ENCODE measurements at regions not wholly inside any gene's neighbourhood (a gene's known extent, or its start where the extent isn't known, plus 50 kb on each side); places are given as distances from the start of the nearest gene placed in this dataset.

DNA sequence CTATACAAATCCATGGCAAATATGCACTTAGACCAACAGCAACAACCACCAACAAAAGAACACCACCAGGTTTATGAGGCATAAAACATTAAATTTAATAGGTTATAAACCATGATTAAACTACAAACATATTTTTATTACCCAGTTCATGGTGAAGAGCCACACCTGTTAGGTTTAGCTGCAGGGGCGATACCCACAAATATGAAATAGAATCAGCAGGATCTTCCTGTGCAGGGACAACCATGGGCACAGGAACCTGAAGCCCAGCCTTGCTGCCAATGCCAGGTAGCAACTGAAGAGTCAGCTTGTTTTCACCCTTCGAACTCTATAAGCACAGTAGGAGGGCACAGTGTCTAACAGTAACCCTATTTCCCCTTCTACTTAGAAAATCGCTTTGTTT is 675.0 kb downstream of the SATB2 start:
- Histone ChIP-seq H3K36me3 (ENCODE audit: control insufficient read depth, insufficient read depth, low read length) (no peaks in the 10 kb centered on the region), H3K27me3 (ENCODE audit: control insufficient read depth, insufficient read depth, low read length) (no peaks in the 10 kb centered on the region), H3K4me3 (ENCODE audit: low read depth, low read length) (no peak overlapping the region)
- DNase-seq (ENCODE audit: low read depth), result no peak
- TF ChIP-seq, protein P1, sequence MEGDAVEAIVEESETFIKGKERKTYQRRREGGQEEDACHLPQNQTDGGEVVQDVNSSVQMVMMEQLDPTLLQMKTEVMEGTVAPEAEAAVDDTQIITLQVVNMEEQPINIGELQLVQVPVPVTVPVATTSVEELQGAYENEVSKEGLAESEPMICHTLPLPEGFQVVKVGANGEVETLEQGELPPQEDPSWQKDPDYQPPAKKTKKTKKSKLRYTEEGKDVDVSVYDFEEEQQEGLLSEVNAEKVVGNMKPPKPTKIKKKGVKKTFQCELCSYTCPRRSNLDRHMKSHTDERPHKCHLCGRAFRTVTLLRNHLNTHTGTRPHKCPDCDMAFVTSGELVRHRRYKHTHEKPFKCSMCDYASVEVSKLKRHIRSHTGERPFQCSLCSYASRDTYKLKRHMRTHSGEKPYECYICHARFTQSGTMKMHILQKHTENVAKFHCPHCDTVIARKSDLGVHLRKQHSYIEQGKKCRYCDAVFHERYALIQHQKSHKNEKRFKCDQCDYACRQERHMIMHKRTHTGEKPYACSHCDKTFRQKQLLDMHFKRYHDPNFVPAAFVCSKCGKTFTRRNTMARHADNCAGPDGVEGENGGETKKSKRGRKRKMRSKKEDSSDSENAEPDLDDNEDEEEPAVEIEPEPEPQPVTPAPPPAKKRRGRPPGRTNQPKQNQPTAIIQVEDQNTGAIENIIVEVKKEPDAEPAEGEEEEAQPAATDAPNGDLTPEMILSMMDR (IDR thresholded peaks at IDR 0.05; ENCODE audit: insufficient read depth, low read length, poor library complexity, severe bottlenecking), result no peak

DNA sequence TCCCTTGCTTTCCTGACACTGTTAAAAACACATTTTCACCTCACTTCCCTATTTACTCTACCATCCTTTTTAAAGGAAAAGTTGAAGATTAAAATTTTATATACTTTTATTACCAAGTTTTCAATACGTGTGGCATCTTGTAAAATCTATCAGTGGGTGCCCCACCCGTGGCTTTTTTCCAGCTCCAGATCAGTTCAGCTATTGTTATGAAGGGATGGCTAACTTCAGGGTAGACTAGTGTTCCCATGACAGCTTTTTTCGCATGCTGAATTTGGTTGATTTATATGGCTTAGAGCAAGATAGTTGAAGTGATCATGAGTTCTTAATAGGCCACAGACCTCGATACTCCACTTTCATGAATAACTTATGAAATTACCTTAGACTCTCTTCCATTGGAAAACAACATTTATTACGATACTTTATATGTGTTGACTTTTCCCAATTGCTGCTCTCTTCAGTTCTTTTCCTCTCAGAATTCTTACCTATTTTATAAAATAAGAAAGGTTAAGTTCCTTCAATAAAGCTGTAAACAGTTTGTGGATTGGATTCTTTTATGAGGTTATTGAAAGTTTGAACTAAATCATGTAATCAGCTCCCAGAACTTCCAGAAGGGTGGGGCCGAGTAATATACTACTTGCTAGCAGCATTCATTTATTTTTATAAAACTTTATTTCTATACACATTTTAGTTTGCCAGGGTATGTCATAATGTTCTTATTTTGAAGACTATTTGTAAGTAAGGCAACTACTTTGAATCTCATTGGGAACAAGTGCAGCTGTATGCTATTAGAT is 680.9 kb downstream of the SATB2 start:
- H3K36me3 ChIP-seq (ENCODE audit: control insufficient read depth, insufficient read depth, low read length), result no peaks in the 10 kb centered on the region
- H3K4me3 ChIP-seq (ENCODE audit: low read depth, low read length), result no peak overlapping the region
- TF ChIP-seq, protein P1 (IDR thresholded peaks at IDR 0.05; ENCODE audit: insufficient read depth, low read length, poor library complexity, severe bottlenecking), result no peak
- no peak for DNase-seq (ENCODE audit: low read depth)
- H3K27me3 ChIP-seq (ENCODE audit: control insufficient read depth, insufficient read depth, low read length), result no peaks in the 10 kb centered on the region

DNA sequence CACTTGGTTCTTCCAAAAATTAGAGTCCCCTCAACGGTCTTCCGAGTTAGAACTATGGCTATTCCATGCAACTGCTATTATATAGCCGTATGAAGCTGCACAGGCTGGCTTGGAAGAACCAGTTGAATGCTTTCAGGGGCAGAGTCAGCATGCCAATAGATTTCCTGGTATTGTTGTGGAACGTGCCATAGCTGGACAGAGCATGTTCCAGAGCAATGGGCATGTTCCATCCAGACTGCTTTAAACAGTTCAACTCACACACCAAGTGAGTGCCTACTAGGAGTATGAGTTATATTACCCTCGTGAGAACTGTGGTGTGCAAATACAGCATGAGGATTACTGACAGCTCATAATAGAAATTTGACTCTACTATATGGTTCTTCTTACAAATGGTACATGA is 682.0 kb downstream of the SATB2 start:
- no peak overlapping the region for H3K4me3 ChIP-seq (ENCODE audit: low read depth, low read length)
- DNase-seq (ENCODE audit: low read depth), result no peak
- no peaks in the 10 kb centered on the region for H3K27me3 ChIP-seq (ENCODE audit: control insufficient read depth, insufficient read depth, low read length)
- no peaks in the 10 kb centered on the region for H3K36me3 ChIP-seq (ENCODE audit: control insufficient read depth, insufficient read depth, low read length)
- TF ChIP-seq, protein P1 (IDR thresholded peaks at IDR 0.05; ENCODE audit: insufficient read depth, low read length, poor library complexity, severe bottlenecking), result no peak

DNA sequence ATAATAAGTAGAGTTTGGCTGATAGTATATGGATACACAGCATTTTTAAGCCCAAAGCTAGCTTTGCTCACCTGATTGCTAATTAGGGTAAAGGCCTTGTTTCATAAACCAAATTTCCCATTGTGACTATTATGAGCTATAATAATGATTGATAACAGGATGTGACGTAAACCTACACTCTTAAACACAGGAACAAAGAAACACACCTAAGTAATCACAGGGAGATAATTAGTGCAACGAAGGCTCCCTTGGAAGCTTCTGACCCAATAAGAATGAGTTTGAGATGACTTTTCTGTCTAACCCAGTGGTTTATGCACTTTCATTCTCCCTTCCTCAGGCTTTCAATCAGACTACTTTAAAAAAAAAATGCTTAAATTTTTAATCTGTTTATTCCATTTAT is 683.2 kb downstream of the SATB2 start:
- H3K36me3 ChIP-seq (ENCODE audit: control insufficient read depth, insufficient read depth, low read length), result no peaks in the 10 kb centered on the region
- no peak overlapping the region for H3K4me3 ChIP-seq (ENCODE audit: low read depth, low read length)
- H3K27me3 ChIP-seq (ENCODE audit: control insufficient read depth, insufficient read depth, low read length), result no peaks in the 10 kb centered on the region
- no peak for DNase-seq (ENCODE audit: low read depth)
- TF ChIP-seq, protein P1 (IDR thresholded peaks at IDR 0.05; ENCODE audit: insufficient read depth, low read length, poor library complexity, severe bottlenecking), result no peak

DNA sequence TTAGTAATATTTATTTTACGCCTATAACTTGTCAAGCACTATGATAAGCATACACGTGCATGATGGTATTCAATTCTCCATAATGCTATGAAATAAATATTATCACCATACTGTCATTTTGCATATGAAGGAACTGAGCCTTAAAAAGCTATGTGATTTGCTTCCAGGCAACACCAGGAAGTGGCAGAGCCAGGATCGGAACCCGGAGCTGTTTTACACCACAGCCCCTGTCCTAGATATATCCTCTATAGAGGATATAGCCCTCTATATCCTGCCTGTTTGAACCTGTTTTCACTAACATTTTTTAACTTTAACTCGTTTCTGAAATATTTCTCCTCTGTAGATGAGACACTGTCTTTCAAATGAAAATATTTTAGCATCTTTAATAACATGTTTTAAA is 690.0 kb downstream of the SATB2 start:
- TF ChIP-seq, protein P1 (IDR thresholded peaks at IDR 0.05; ENCODE audit: insufficient read depth, low read length, poor library complexity, severe bottlenecking), result no peak
- no peaks in the 10 kb centered on the region for H3K36me3 ChIP-seq (ENCODE audit: control insufficient read depth, insufficient read depth, low read length)

DNA sequence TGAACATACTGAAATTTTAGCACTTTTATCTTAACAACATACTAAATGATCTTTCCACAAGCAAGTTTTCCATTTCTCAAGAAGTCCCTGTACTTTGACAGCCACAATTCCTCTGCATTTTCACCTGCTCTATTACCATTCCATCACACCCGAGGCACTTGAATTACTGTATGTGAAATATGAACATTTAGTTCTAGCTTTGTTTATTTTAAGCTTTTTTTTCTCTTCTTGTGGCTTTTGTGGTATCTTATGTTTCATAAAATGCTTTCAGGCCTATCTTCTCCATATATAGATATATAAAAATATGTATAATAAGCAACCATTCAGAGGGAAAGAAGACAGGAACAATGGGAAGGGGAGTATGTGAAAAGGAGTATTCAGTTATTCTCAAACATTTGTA is 693.9 kb downstream of the SATB2 start:
- Histone ChIP-seq H3K36me3 (ENCODE audit: control insufficient read depth, insufficient read depth, low read length) (no peaks in the 10 kb centered on the region), H3K27me3 (ENCODE audit: control insufficient read depth, insufficient read depth, low read length) (no peaks in the 10 kb centered on the region), H3K4me3 (ENCODE audit: low read depth, low read length) (no peak overlapping the region)
- DNase-seq (ENCODE audit: low read depth), result no peak
- TF ChIP-seq, protein P1 (IDR thresholded peaks at IDR 0.05; ENCODE audit: insufficient read depth, low read length, poor library complexity, severe bottlenecking), result no peak

More for the DNA sequence above, 690.0 kb downstream of the SATB2 start:
- DNase-seq (ENCODE audit: low read depth), result no peak
- Histone ChIP-seq H3K27me3 (ENCODE audit: control insufficient read depth, insufficient read depth, low read length) (no peaks in the 10 kb centered on the region), H3K4me3 (ENCODE audit: low read depth, low read length) (no peak overlapping the region)
